Left ventricle myocardium inferior (tissue), 1 donor: ENCODE measurements at regions not wholly inside any gene's neighbourhood (a gene's known extent, or its start where the extent isn't known, plus 50 kb on each side); places are given as distances from the start of the nearest gene placed in this dataset.

Experiments
- DNase-seq: peaks from one replicate; pipeline ENCODE4 v3.0.0-alpha.2; 2020
- H3K27ac ChIP-seq: fragments of 200-600 bp; replicated peaks from 2 replicates; pipeline ENCODE4 v1.8.0; 2021
- H3K27me3 ChIP-seq: fragments of 200-600 bp; 2 replicates; pipeline ENCODE4 v1.8.0; 2021; ENCODE audit warnings: low read depth
- H3K36me3 ChIP-seq: fragments of 200-600 bp; 2 replicates; pipeline ENCODE4 v1.8.0; 2021
- H3K4me1 ChIP-seq: fragments of 200-600 bp; 2 replicates; pipeline ENCODE4 v1.8.0; 2021
- H3K4me3 ChIP-seq: fragments of 200-600 bp; 2 replicates; pipeline ENCODE4 v1.8.0; 2021; ENCODE audit warnings: mild to moderate bottlenecking, moderate library complexity
- H3K9me3 ChIP-seq: fragments of 200-600 bp; replicated peaks from 2 replicates; pipeline ENCODE4 v1.8.0; 2021
- CTCF ChIP-seq: fragments of 200-600 bp; IDR thresholded peaks from 2 replicates; pipeline ENCODE4 v1.8.0; 2021; ENCODE audit warnings: antibody characterized with exemption, mild to moderate bottlenecking, borderline replicate concordance
- intact Hi-C: fragments of 100-400 bp; cut with micrococcal nuclease; formaldehyde crosslinking; loops from one replicate; pipeline ENCODE4 v1.11.0; 2022
- donor health status: DM: no; HTN: yes; CAD: no; lungs with severe emphysema.

GRCh38 chr9:14498824-14499223 is 184.9 kb upstream of the NFIB start:
- TF ChIP-seq CTCF, result no peak
- Histone ChIP-seq H3K4me1 (no peaks in the 10 kb centered on the region), H3K36me3 (no peaks in the 10 kb centered on the region), H3K4me3 (no peak overlapping the region), H3K27ac (no peak overlapping the region), H3K27me3 (no peaks in the 10 kb centered on the region), H3K9me3 (no peaks in the 10 kb centered on the region)
- intact Hi-C loops, result no loop called here
- DNase-seq, result no peak

- H3K9me3 ChIP-seq, result no peaks in the 10 kb centered on the region
- no peaks in the 10 kb centered on the region for H3K27me3 ChIP-seq
Measured at GRCh38 chr9:14497476-14497875, 183.5 kb upstream of the NFIB start.

GRCh38 chr9:14488421-14489190 is 174.7 kb upstream of the NFIB start:
- Histone ChIP-seq H3K9me3 (peaks cover 5% of the 10 kb centered on the region), H3K4me1 (no peaks in the 10 kb centered on the region), H3K36me3 (no peaks in the 10 kb centered on the region), H3K27ac (no peak overlapping the region), H3K4me3 (no peak overlapping the region), H3K27me3 (no peaks in the 10 kb centered on the region)
- intact Hi-C loops, result no loop called here
- DNase-seq, result no peak
- no peak for TF ChIP-seq CTCF

More at GRCh38 chr9:14497476-14497875, 183.5 kb upstream of the NFIB start:
- DNase-seq, result no peak
- Histone ChIP-seq H3K4me1 (no peaks in the 10 kb centered on the region), H3K27ac (no peak overlapping the region), H3K36me3 (no peaks in the 10 kb centered on the region), H3K4me3 (no peak overlapping the region)
- intact Hi-C loops, result no loop called here
- TF ChIP-seq CTCF, result no peak

- no peak for DNase-seq
- Histone ChIP-seq H3K27ac (no peak overlapping the region), H3K27me3 (no peaks in the 10 kb centered on the region), H3K9me3 (peaks cover 5% of the 10 kb centered on the region), H3K36me3 (no peaks in the 10 kb centered on the region), H3K4me3 (no peak overlapping the region), H3K4me1 (no peaks in the 10 kb centered on the region)
- intact Hi-C loops, result no loop called here
- TF ChIP-seq CTCF, result no peak
Measured at GRCh38 chr9:14487547-14488185, 173.7 kb upstream of the NFIB start.

GRCh38 chr9:14485366-14485765 is 171.4 kb upstream of the NFIB start:
- H3K4me1 ChIP-seq, result no peaks in the 10 kb centered on the region
- H3K4me3 ChIP-seq, result no peak overlapping the region
- H3K9me3 ChIP-seq, result peaks cover 3% of the 10 kb centered on the region
- H3K27ac ChIP-seq, result no peak overlapping the region
- H3K36me3 ChIP-seq, result no peaks in the 10 kb centered on the region
- no peak for DNase-seq
- intact Hi-C loops, result no loop called here
- no peaks in the 10 kb centered on the region for H3K27me3 ChIP-seq
- TF ChIP-seq CTCF, result no peak
